NCI-H82 treated with DMSO at 0.1 percent for 48 hours (cell line): ENCODE measurements at regions not wholly inside any gene's neighbourhood (a gene's known extent, or its start where the extent isn't known, plus 50 kb on each side); places are given as distances from the start of the nearest gene placed in this dataset.

ENCODE experiments used
- DNase-seq: peaks from one replicate; lab custom pipeline; 2025; ENCODE audit not compliant: unreplicated experiment; lab: John Stamatoyannopoulos, UW

DNA sequence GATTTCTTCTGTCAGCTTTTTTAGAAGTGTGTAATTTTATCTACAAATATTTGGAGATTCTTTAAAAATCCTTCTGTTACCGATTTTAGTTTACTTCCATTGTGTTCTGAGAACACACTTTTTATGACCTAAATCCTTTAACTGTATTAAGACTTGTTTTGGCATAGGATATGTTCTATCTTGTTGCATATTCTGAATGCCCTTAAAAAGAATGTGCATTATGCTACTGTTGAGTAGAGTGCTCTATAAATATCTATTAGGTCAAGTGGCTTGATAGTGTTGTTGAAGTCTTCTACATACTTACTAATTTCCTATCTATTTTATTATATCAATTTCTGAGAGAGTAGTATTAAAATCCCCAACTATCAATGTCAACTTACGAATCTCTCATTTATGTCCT, 502.2 kb downstream of the MAFB start:
- no peak for DNase-seq

DNA sequence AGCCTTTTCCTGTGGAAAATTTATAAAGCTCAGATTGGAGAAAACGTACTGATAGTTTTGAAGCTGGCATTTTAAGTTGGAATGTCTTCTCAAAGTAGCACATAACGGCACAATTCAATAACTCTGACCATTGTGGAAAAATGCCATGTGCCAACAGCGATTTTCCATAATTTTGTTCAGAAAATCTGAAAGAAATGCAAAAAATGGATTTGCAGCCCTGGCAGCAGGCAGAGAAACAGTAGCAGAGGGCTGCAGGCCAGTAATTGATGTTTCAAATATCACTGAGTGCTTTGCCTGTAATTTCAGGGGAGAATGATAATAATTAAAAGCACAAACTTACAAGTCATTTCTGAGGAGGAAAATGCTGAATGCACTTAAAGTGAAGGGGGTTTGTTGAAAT, 507.4 kb downstream of the MAFB start:
- DNase-seq = no peak

DNA sequence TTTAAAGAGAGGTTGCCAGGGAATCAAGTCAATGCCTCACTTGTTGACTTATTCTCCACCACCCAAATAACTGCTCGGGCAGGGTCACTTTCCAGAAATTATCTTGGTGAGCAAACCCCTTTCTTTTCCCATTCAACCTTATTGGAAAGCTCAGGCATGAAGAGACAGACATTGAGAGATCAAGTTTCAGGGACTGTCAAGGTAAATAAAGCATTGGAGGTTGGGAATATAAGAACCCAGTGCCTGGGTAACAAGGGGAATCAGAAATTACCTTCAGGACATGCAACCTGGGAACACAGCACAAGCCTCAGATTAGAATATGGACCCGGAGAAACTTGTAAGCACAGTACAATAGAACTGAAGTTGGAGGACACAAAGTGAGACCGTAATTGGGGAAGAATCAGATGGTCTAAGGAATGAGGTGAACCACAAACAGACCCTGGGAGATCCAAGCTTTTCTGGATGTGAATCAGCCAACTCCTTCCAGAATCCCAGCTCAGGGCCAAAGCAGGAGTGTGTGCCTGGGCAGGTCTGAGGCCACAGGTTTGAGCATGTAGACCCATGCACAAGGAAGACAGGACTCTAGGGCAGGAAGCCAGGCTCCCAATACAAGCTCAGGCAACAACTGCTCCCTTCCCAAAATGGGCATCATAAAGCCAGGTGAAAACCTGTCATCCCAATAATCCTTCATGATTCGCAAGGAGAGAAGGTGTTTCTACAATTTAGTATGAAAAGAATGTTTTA, 512.8 kb downstream of the MAFB start:
- DNase-seq = no peak

DNA sequence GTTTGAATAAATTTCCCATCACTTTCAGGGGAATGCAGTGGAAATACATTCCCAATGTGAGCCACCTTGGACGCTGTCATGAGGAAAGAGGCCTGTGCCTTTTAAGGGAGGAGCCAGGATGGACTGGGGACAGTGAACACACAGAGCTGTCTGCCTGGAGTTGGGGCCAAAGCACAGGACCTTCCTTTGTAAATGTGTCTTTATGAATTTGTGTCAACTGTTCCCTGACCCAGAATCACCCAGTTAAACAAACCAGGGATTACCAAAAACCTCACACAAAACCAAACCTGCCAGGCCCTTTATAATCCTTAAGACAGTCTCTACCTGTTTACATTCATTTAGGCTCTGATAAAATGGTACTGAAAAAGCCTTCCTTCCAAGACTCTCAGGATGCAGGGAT, 513.7 kb downstream of the MAFB start:
- DNase-seq = no peak

DNA sequence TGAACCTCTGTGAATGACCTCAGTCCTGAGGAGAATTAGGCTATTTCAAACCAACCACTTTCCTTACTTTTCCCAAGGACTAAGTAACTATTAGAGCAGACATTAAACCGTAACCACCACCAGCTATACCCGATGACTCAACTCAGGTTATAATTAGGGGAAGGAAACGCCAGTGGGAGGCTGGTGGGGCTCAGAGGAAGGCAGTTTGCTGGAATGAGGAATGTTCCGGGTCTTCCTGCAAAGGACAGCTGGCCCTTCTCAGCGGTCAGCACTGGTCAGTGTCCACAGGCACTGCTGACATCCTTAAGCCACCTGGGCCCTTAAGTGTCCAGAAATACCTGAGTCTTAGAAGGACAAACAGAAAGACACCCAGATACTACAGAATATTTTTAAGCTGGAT, 515.2 kb downstream of the MAFB start:
- no peak for DNase-seq

DNA sequence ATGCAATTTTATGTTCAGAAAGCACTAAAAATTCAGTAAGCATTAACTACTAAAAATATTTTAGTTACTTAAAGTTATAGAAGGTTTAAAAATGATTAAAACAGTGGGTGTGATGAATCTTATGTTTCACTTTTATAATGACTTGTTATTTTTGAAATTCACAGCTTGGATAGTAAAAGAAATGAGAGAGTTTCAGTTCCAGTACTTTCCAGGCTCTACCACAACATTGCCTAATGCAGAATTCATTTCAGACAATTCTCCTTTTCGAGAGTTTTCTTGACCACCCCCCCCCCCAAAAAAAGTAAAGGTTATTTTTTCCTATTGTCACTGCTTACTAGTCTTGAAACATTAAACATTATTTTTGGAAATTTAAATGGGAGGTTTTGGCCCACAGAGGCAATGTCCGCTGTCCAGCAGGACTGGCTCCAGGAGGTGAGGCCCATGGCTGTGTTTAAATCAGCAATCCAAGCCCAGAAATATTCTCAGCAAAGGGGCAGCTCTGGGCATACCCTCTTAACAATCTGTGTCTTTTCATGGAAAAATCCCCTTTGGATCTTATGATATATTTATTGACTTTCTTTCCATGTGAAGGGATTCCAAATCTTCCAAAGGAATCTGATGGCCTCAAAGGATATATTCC, 519.9 kb downstream of the MAFB start:
- DNase-seq = no peak

DNA sequence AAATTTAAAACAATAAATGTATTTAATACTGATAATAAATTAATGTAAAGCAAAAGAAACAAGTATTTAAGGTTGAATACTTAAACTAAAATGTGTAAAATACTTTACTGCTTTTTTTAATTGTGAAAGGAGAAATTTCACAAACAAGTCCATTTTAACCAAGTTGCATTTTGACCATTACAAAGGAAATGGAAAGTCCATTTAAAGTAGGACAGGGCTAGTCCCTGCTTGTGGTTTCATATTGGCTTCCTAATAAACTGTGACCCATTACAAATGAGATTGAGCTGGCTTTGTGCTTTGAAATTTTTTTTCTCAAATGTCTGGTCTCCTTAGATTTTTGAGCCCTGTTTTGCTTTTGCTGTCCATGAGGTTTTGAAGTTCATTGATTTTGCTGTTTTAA, 527.6 kb downstream of the MAFB start:
- DNase-seq = no peak

DNA sequence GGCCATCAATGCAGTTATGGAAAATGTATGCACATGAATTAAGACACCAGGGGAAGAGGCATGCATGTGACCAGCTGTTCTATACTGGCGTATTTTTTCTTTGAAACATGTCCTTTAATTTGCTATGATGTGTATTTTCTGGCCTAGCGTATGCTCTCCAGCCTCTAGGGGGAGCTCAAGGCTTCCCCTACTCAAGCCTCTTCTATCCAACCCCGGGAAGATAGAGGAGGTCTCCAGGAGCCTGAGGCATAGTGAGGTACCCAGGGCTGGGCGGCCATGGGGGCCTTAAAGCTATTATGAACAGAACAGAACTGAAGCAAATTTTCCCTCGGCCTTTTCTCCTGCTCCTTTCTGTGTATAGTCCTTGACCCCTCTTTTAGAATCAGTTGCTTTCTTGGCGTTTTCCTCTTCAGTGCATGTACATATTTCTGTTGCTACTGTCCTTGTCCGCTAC, 528.9 kb downstream of the MAFB start:
- DNase-seq = peak; percentile 17

DNA sequence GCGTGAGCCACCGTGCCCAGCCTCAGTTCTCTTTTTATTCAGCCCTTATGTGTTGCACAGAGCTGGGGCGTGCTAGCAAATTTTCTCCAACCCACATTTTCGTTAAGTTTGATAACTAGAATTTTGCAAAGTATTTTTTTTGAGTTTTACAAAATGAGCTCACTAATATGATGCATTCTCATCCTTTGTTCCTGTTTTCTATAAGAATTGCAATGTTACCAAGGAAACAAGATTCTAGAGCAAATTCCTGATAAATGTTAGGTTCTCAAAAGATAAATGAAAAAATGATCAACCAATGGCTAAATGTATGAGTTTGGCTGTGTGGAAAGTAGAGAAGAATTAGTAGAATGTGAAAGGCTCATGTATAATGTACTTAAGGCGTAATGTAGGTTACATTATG, 529.8 kb downstream of the MAFB start:
- DNase-seq = no peak

DNA sequence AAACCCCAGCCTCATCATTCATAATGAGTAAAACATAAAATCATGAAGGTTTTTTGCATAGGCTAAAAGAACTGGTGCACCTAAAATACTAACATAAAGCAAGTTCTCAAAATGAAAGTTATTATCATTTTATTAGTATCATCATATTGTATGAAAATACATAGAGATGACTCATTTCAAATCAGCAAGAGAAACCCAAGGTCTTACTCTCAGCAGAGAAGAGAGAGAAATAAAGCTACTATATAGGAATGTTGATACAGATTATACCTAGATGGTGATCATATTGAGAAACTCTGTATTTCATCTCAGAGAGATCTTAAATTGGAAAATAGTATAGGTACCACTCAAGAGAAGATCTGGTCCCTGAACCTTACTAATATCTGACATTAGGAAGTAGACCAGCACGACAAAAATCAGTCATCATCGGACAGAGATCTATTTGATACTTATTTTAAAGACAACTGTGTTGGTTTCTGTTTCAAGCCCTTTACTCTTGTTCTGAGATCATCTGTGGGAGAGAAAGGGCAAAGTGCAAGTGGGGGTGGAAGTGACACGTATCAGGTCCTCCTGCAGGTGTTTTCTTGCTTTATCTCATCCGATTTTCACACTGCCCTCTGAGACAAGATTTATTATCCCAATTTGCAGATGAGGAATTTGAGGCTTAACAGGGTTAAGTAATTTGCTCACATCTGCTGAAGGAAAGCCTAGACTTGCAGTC, 532.3 kb downstream of the MAFB start:
- peak; percentile 31 for DNase-seq

DNA sequence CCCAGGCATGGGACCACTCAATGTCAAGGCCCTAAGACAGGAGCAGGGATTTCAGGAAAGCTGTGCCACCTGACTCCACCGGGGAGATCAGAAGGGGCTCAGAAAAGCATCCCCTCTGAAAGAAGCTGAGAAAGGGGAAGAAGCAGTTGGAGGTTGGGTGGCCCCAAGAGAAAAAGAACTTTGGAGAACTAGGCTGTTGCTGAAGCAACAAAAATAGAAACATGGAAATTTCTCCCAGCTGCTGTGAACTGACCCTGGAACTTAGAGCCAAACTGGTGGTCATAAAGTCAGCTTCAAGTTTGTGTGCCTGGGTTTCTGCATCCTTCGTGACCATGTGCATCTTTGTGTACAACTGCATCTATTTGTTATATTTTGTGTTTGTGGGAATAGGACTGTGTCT, 534.5 kb downstream of the MAFB start:
- DNase-seq = no peak

DNA sequence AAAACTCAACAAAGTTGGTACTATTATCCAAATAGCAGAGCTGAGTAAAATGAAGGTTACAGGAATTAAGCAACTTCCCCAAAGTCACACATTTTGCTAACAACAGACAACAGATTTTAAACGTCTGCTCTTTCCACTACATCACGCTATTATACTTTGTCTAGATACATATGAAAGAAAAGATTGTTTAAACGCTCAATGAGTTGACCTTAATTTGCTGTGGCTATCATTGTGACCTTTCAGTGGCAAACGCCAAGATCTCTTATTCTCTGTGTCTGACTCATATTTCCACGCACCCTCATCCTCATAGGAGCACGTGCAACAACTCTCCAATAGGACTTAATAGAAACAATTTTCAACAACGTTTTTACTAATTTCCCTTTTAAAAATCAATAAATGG, 540.1 kb downstream of the MAFB start:
- DNase-seq = no peak

DNA sequence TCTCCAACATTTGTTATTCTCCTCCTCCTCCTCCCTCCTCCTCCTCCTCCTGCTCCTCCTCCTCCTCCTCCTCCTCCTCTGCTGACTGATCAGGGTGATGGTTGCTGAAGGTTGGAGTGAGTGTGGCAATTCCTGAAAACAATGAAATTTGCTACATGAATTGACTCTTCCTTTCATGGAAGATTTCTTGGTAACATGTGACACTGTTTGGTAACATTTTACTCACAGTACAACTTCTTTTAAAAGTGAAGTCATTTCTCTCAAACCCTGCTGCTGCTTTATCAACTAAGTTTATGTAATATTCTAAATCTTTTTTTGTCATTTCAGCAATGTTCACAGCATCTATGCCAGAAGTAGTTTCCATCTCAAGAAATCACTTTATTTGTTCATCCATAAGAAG, 543.0 kb downstream of the MAFB start:
- no peak for DNase-seq

DNA sequence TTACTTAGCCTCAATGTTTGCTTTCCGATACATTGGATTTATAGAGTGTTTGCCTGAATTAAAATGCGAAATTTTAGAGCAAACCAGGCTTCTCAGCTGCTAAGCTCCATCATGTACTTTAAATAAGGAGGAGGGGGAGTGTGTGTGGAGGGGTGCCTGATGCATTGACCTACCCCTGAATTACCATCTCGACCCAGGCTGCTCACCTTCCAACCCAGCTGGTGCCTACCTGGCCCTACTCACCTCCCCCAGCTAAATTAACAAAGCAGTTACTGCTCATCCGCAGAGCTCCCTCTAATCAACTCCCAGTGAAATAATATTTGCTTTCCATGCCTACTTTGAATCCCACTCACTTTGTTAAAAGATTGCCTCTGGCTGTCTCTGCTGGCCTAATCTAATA, 544.5 kb downstream of the MAFB start:
- DNase-seq = no peak

DNA sequence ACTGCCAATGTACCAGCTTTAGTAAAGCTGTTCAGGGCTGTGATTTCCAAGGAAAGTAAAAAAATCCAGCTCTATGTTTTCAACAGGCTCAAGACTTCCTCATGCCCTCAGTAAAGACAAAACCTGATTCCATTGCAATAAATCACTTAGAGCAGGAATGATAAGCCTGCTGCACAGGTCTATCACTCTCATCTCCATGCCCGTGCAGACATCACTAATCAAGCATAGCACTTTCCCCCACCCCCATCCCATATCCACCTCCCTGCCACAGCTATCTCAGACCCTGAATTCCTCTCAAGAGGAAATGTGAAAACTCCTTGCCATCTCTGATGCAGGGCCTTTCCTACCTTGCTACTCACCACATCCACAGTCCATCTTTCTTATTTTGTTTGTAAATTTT, 554.9 kb downstream of the MAFB start:
- DNase-seq = no peak

DNA sequence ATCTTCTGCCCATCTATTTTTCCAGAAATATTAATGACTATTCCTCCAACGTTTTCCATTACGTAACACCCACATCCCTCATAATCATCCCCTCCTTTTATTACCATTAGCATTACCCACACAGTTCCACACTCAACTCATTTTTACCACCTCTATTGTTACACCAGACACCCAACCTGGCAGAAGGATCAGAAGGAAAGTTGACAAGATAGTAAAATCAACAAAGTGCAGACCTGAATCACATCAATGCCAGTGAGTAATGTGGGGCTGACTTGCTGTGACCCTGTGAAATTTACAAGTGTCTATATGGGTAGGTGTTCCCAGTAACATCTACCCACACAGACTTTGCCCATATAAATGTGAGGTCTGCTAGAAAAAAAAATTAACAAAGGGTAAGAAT, 568.2 kb downstream of the MAFB start:
- no peak for DNase-seq

DNA sequence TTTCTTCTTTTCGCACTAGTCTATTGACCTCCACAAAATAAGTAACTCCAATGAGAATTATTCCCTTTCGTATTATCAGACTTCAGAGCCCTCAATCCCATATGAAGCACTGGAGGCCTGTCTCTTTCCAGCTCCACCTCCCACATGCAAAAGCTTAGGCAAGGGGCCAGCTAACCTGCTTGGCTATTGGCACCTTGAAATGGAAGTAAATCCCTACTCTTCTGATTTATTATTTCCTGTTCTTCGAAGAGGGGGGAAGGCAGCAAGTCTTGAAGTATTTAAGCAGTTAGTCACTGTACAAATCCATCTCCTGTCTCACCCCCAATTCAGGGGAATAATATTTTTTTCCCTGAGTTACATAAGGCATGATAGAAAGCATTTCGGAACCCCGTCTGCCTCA, 577.8 kb downstream of the MAFB start:
- peak; percentile 7 for DNase-seq

DNA sequence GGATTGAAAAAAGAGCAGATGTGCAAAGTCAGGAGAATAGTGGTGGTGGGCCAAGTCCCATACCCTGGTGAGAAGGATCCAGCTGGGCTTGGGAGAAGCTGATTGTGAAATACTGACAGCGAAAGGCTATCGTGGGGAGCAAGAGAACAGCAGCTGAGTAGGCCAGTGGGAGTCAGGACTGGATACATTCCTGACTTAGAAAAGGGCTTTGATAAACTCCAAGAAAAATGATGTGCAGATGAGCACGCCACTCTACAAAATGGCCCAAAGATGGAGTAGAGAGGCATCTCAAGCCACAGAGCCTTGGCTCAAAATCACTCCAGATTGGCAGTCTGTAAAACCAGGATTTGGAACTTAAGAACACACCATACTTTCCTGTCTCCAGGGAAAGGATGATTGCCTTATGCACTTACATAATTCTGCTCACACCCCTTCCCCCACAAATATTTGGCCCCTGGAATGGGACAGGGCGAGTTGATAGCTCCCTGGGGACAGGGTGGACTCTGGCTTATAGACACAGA, 578.7 kb downstream of the MAFB start:
- DNase-seq = peak; percentile 58

DNA sequence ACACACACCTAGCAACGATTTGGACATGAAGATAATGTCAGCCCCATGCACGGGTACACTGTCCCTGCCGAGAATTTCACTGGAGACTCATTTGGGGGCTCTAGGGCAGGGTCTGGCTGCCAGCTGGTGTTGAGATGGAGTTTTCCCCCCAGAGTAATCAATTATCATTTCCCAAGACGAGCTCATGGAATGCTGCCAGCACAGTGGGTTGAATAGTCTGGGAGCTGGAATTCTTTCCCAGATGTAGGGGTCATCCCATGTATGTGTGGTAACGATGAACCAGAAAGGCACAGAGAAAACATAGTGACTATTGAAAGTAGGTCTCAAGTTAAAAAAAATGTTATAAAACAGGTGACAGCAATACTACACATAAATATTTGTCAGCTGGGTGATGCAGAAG, 579.9 kb downstream of the MAFB start:
- peak; percentile 22 for DNase-seq

DNA sequence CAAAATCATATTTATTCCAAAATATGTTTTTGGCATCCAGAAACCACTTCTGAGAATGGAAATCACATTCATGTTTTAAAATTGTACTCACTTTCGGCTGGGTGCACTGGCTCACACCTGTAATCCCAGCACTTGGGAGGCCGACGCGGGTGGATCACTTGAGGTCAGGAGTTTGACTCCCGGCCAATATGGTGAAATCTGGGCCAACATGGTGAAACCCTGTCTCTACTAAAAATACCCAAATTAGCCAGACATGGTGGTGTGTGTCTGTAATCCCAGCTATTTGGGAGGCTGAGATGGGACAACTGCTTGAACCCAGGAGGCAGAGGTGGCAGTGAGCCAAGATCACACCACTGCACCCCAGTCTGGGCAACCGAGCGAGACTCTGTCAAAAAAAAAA, 580.7 kb downstream of the MAFB start:
- no peak for DNase-seq

DNA sequence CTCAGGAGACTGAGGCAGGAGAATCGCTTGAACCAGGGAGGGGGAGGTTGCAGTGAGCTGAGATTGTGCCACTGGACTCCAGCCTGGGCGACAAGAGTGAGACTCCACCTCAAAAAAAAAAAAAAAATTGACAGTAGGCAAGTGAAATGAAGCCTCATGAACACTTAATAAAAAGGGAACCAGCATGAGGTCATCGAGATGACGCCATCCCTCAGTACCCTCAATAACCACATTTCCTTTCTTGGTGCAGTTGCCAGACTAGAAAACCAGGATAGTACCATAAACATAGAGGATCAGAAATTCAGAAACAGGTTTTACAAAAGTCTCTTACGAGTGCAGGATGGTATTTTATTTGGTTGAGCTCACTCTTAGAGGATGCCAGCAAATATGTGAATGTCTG, 584.1 kb downstream of the MAFB start:
- DNase-seq = no peak

DNA sequence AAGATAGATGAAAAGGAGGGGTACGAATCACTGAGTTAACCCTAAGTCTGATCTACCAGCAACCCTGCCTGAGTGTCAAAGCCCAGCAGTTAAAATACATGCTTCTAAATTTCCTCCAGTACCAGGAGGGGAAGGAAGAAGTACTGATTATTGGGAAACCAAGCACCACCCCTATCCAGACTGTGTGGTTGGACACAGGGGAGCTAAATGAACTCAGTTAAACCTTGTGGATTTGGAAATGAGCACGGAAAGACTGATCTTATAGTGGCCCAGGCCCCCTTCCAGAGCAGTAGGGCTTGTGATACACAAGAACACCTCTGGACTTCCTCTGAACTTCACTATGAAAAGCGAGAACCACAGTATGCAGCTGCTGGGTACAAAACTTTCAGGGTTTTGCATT, 585.6 kb downstream of the MAFB start:
- DNase-seq = no peak
